Prostate gland (tissue), 2 donors: ENCODE measurements at regions not wholly inside any gene's neighbourhood (a gene's known extent, or its start where the extent isn't known, plus 50 kb on each side); places are given as distances from the start of the nearest gene placed in this dataset.

Experiments
- CTCF ChIP-seq, 4 experiments: fragments of 200-600 bp in 2 of 4; fragments of 450-650 bp in 2 of 4; sonication (generic) in 2 of 4; IDR thresholded peaks; 1 replicate in 3 of 4; 2 replicates in 1 of 4; pipeline ENCODE4 v1.5.1; 2016 to 2019; ENCODE audit warnings: antibody characterized with exemption in 4 of 4, mild to moderate bottlenecking in 2 of 4, moderate library complexity in 2 of 4
- POLR2A ChIP-seq: fragments of 450-650 bp; IDR thresholded peaks from one replicate; pipeline ENCODE4 v1.6.1; 2016; ENCODE audit warnings: antibody characterized with exemption, mild to moderate bottlenecking
- POLR2AphosphoS5 ChIP-seq: sonication (generic); formaldehyde crosslinking; IDR thresholded peaks from one replicate; pipeline ENCODE4 v1.6.1; 2017; ENCODE audit warnings: antibody characterized with exemption

- TF ChIP-seq POLR2A (no peak), CTCF (IDR thresholded peaks at IDR 0.05) (no peak), POLR2AphosphoS5 (no peak)
Observed at GRCh38 chrX:25356456-25356855, 340.7 kb upstream of the ARX start.
